IMR-90 (cell line): ENCODE measurements at regions not wholly inside any gene's neighbourhood (a gene's known extent, or its start where the extent isn't known, plus 50 kb on each side); places are given as distances from the start of the nearest gene placed in this dataset.

Source experiments
- ATAC-seq: fragments of 200-7000 bp; cut with Tn5 transposase; 2 replicates; pipeline ENCODE4 v1.9.1; 2020; ENCODE audit warnings: low read depth, mild to moderate bottlenecking, moderate library complexity
- BruUV-seq: library from RNA; stranded (reverse); fragments of 400-500 nt; replicated peaks from 2 replicates; lab custom pipeline; 2021; lab: Mats Ljungman, UMichigan
- CTCF ChIA-PET: fragments of 300-600 bp; formaldehyde crosslinking; extraction: SDS; loops from one replicate; lab custom pipeline; 2021; ENCODE audit warnings: antibody characterized with exemption; lab: Yijun Ruan, JAX
- POLR2A ChIA-PET: fragments of 300-600 bp; sonication (Branson Sonifier 250); formaldehyde crosslinking; loops from one replicate; lab custom pipeline; 2022; ENCODE audit warnings: antibody characterized with exemption; ENCODE audit not compliant: unreplicated experiment; lab: Charles Lee
- DNase-seq: peaks from one replicate; pipeline ENCODE4 v3.0.0; 2013
- H2AFZ ChIP-seq: replicated peaks from 2 replicates; pipeline ENCODE3; 2013; ENCODE audit warnings: low read length, mild to moderate bottlenecking; ENCODE audit not compliant: poor library complexity
- H2AK5ac ChIP-seq: 2 replicates; pipeline ENCODE4 v1.6.1; 2013; ENCODE audit warnings: low read depth, low read length, inconsistent platforms
- H2AK9ac ChIP-seq: replicated peaks from 2 replicates; pipeline ENCODE3; 2013; ENCODE audit warnings: mild to moderate bottlenecking, low read depth, low read length, moderate library complexity; ENCODE audit not compliant: poor library complexity
- H2BK120ac ChIP-seq: 2 replicates; pipeline ENCODE4 v1.6.1; 2013; ENCODE audit warnings: low read depth, low read length, inconsistent platforms
- H2BK15ac ChIP-seq: 3 replicates; pipeline ENCODE4 v1.6.1; 2013; ENCODE audit warnings: low read depth, low read length, inconsistent platforms
- H2BK20ac ChIP-seq: 2 replicates; pipeline ENCODE4 v1.6.1; 2013; ENCODE audit warnings: low read depth, mild to moderate bottlenecking, inconsistent platforms, low read length, moderate library complexity
- H2BK5ac ChIP-seq: 2 replicates; pipeline ENCODE4 v1.6.1; 2013; ENCODE audit warnings: mild to moderate bottlenecking, low read depth, low read length, inconsistent platforms; ENCODE audit not compliant: poor library complexity, severe bottlenecking
- H3K14ac ChIP-seq: replicated peaks from 2 replicates; pipeline ENCODE4 v1.6.1; 2013; ENCODE audit warnings: low read depth, low read length, inconsistent platforms
- H3K18ac ChIP-seq: 2 replicates; pipeline ENCODE4 v1.6.1; 2013; ENCODE audit warnings: low read depth, low read length, control low read depth
- H3K23ac ChIP-seq: 2 replicates; pipeline ENCODE4 v1.6.1; 2013; ENCODE audit warnings: low read depth, low read length, inconsistent platforms
- H3K27ac ChIP-seq: 2 replicates; pipeline ENCODE4 v1.5.1; 2013; ENCODE audit warnings: mild to moderate bottlenecking, control low read depth, low read length; ENCODE audit not compliant: insufficient read depth
- H3K27me3 ChIP-seq: 2 replicates; pipeline ENCODE4 v1.6.1; 2013; ENCODE audit warnings: low read length; ENCODE audit not compliant: control insufficient read depth, insufficient read depth
- H3K36me3 ChIP-seq: 2 replicates; pipeline ENCODE4 v1.6.1; 2013; ENCODE audit warnings: low read length, mixed read lengths; ENCODE audit not compliant: control insufficient read depth, insufficient read depth
- H3K4ac ChIP-seq: 2 replicates; pipeline ENCODE4 v1.6.1; 2013; ENCODE audit warnings: low read depth, low read length, inconsistent platforms
- H3K4me1 ChIP-seq: 2 replicates; pipeline ENCODE4 v1.6.1; 2013; ENCODE audit warnings: low read length, mixed read lengths; ENCODE audit not compliant: control insufficient read depth, insufficient read depth
- H3K4me2 ChIP-seq: 2 replicates; pipeline ENCODE4 v1.6.1; 2013; ENCODE audit warnings: low read depth, mild to moderate bottlenecking, control low read depth, low read length, moderate library complexity
- H3K4me3 ChIP-seq: 2 replicates; pipeline ENCODE4 v1.5.1; 2013; ENCODE audit warnings: low read depth, mild to moderate bottlenecking, control low read depth, low read length, moderate library complexity; ENCODE audit not compliant: insufficient read depth
- H3K56ac ChIP-seq: 2 replicates; pipeline ENCODE4 v1.6.1; 2013; ENCODE audit warnings: low read length, inconsistent platforms; ENCODE audit not compliant: insufficient read depth; ENCODE audit errors: extremely low read depth
- H3K79me1 ChIP-seq, 2 experiments: 2 replicates each; pipeline ENCODE4 v1.6.1; 2013; ENCODE audit warnings: low read length in 2 of 2, inconsistent platforms in 1 of 2, low read depth in 1 of 2
- H3K9ac ChIP-seq: 2 replicates; pipeline ENCODE4 v1.6.1; 2013; ENCODE audit warnings: low read depth, low read length, control low read depth
- H3K9me1 ChIP-seq: 2 replicates; pipeline ENCODE4 v1.6.1; 2013; ENCODE audit warnings: low read length, inconsistent platforms; ENCODE audit not compliant: insufficient read depth
- H3K9me3 ChIP-seq: 2 replicates; pipeline ENCODE4 v1.6.1; 2013; ENCODE audit warnings: low read length; ENCODE audit not compliant: control insufficient read depth, insufficient read depth
- H4K20me1 ChIP-seq: 2 replicates; pipeline ENCODE4 v1.6.1; 2013; ENCODE audit warnings: low read length, inconsistent platforms; ENCODE audit not compliant: insufficient read depth
- H4K5ac ChIP-seq: 2 replicates; pipeline ENCODE4 v1.6.1; 2013; ENCODE audit warnings: mild to moderate bottlenecking, low read depth, low read length, control low read depth
- H4K8ac ChIP-seq, 2 experiments: 2 replicates each; pipeline ENCODE4 v1.6.1; 2013; ENCODE audit warnings: low read depth in 2 of 2, low read length in 2 of 2, control low read depth in 1 of 2, inconsistent platforms in 1 of 2
- H4K91ac ChIP-seq: 2 replicates; pipeline ENCODE4 v1.6.1; 2013; ENCODE audit warnings: low read depth, low read length, inconsistent platforms; ENCODE audit not compliant: insufficient read depth
- BHLHE40 ChIP-seq: fragments of 150-350 bp; IDR thresholded peaks from 2 replicates; pipeline ENCODE4 v1.6.1; 2016; ENCODE audit warnings: mild to moderate bottlenecking, low read depth, low read length
- CEBPB ChIP-seq: IDR thresholded peaks from 2 replicates; pipeline ENCODE4 v1.6.1; 2012; ENCODE audit warnings: low read depth, low read length, improper control_type of control experiment
- NFE2L2 ChIP-seq: fragments of 150-350 bp; IDR thresholded peaks from 2 replicates; pipeline ENCODE4 v1.6.1; 2016; ENCODE audit warnings: low read depth, mild to moderate bottlenecking, low read length
- RCOR1 ChIP-seq: IDR thresholded peaks from 2 replicates; pipeline ENCODE4 v1.6.1; 2012; ENCODE audit warnings: mild to moderate bottlenecking, low read length, improper control_type of control experiment; ENCODE audit not compliant: insufficient replicate concordance
- WGBS, 2 experiments: methylation state at CpG; one replicate each; pipeline versions ENCODE4 v1.1.5 to v1.1.7; 2013; ENCODE audit warnings: missing lambda C conversion rate in 2 of 2; ENCODE audit not compliant: insufficient read length in 1 of 2; ENCODE audit errors: extremely low coverage in 2 of 2; 5-methylcytosine and 5-hydroxymethylcytosine counted together
- dilution Hi-C: fragments of 300-500 bp; cut with HindIII; formaldehyde crosslinking; loops from one replicate; pipeline ENCODE4 v1.14.3; 2018; ENCODE audit warnings: low sequenced_read_pairs; ENCODE audit not compliant: unreplicated experiment
- in situ Hi-C: fragments of 300-500 bp; cut with MboI; formaldehyde crosslinking; loops from 3 replicates; pipeline ENCODE4 v1.14.3; 2019; ENCODE audit warnings: low sequenced_read_pairs, inconsistent platforms, mixed read lengths
- intact Hi-C: fragments of 100-400 bp; cut with micrococcal nuclease; formaldehyde crosslinking; loops from 2 replicates; pipeline ENCODE4 v1.10.0; 2022
- TF ChIP-seq, protein P1 (sequence below): conservative IDR thresholded peaks from 2 replicates; pipeline ENCODE4 v1.5.1; 2012; ENCODE audit warnings: mild to moderate bottlenecking, low read depth, low read length, improper control_type of control experiment
- TF ChIP-seq, protein P2 (sequence below): fragments of 150-350 bp; IDR thresholded peaks from 2 replicates; pipeline ENCODE4 v1.6.1; 2016; ENCODE audit warnings: low read depth, mild to moderate bottlenecking, low read length, moderate library complexity, borderline replicate concordance
- TF ChIP-seq, protein P3 (sequence below): fragments of 150-350 bp; IDR thresholded peaks from 2 replicates; pipeline ENCODE4 v1.6.1; 2017; ENCODE audit warnings: mild to moderate bottlenecking, antibody characterized with exemption, low read length, low read depth

DNA sequence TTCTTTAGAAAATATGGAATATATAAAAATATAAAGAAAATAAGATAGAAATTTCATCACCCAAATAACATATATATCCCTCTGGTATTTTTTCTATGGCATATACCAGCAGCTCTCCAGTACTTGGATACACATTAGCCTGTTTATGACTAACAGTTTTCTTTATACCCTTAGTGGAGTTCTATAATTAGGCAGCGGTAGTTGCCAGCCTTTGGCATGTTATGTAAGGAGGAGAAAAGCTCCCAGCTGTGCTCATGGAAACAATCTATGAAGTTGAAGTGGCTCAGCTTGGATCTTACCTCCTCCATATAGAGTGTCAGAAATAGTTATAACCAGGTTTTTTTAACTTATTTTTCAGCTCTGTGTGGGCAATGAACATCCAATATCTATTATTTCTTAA, 1636.8 kb downstream of the AMY1C start:
- Histone ChIP-seq H3K23ac (no peak overlapping the region), H3K14ac (no peak overlapping the region), H2AK5ac (no peak overlapping the region), H4K20me1 (no peaks in the 10 kb centered on the region), H2AK9ac (no peak overlapping the region), H3K36me3 (no peaks in the 10 kb centered on the region), H2BK15ac (no peak overlapping the region), H3K27me3 (no peaks in the 10 kb centered on the region), H4K8ac (no peak overlapping the region), H3K4me2 (no peak overlapping the region), H3K9ac (no peak overlapping the region), H3K27ac (no peak overlapping the region), H3K18ac (no peak overlapping the region), H3K9me1 (no peaks in the 10 kb centered on the region), H3K4me1 (no peaks in the 10 kb centered on the region), H3K4ac (no peak overlapping the region), H2BK120ac (no peak overlapping the region), H4K5ac (no peak overlapping the region), H3K56ac (no peak overlapping the region), H2AFZ (no peak overlapping the region), H2BK20ac (no peak overlapping the region), H3K4me3 (no peak overlapping the region), H4K91ac (no peak overlapping the region), H3K79me1 (no peaks in the 10 kb centered on the region), H2BK5ac (no peak overlapping the region), H3K9me3 (peaks cover 8% of the 10 kb centered on the region; the same call in 1 of the 2 replicates)
- ChIA-PET POLR2A (no interaction called here), CTCF (no interaction called here)
- TF ChIP-seq, protein P1, sequence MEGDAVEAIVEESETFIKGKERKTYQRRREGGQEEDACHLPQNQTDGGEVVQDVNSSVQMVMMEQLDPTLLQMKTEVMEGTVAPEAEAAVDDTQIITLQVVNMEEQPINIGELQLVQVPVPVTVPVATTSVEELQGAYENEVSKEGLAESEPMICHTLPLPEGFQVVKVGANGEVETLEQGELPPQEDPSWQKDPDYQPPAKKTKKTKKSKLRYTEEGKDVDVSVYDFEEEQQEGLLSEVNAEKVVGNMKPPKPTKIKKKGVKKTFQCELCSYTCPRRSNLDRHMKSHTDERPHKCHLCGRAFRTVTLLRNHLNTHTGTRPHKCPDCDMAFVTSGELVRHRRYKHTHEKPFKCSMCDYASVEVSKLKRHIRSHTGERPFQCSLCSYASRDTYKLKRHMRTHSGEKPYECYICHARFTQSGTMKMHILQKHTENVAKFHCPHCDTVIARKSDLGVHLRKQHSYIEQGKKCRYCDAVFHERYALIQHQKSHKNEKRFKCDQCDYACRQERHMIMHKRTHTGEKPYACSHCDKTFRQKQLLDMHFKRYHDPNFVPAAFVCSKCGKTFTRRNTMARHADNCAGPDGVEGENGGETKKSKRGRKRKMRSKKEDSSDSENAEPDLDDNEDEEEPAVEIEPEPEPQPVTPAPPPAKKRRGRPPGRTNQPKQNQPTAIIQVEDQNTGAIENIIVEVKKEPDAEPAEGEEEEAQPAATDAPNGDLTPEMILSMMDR = no peak
- TF ChIP-seq NFE2L2 (no peak), RCOR1 (no peak), CEBPB (no peak), BHLHE40 (no peak)
- TF ChIP-seq, protein P2, sequence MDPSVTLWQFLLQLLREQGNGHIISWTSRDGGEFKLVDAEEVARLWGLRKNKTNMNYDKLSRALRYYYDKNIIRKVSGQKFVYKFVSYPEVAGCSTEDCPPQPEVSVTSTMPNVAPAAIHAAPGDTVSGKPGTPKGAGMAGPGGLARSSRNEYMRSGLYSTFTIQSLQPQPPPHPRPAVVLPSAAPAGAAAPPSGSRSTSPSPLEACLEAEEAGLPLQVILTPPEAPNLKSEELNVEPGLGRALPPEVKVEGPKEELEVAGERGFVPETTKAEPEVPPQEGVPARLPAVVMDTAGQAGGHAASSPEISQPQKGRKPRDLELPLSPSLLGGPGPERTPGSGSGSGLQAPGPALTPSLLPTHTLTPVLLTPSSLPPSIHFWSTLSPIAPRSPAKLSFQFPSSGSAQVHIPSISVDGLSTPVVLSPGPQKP = no peak
- TF ChIP-seq, protein P3, sequence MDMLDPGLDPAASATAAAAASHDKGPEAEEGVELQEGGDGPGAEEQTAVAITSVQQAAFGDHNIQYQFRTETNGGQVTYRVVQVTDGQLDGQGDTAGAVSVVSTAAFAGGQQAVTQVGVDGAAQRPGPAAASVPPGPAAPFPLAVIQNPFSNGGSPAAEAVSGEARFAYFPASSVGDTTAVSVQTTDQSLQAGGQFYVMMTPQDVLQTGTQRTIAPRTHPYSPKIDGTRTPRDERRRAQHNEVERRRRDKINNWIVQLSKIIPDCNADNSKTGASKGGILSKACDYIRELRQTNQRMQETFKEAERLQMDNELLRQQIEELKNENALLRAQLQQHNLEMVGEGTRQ = no peak
- in situ Hi-C loops = no loop called here
- DNase-seq (no peak), ATAC-seq (no peak)
- dilution Hi-C loops = no loop called here
- intact Hi-C loops = no loop called here
- no CpG with 5 or more reads among the region's 1 CpG for WGBS, 2 experiments
- BruUV-seq = no TSS peak
